ENCODE measurements at regions not wholly inside any gene's neighbourhood (a gene's known extent, or its start where the extent isn't known, plus 50 kb on each side); places are given as distances from the start of the nearest gene placed in this dataset. TPM values are rescaled to one million over a fixed set of nuclear protein-coding genes. Genes with fewer than 3 reads are reported as not detected.

- WGBS, result 90% methylated on average over 3 of the region's 3 CpGs
- Histone ChIP-seq H3K36me3 (ENCODE audit: insufficient read depth) (no peaks in the 10 kb centered on the region), H3K4me1 (ENCODE audit: insufficient read depth) (no peaks in the 10 kb centered on the region), H3K4me3 (ENCODE audit: low read depth, low read length) (no peak overlapping the region), H3K27ac (ENCODE audit: low read depth) (no peak overlapping the region)
- no peak for DNase-seq (ENCODE audit: extremely low spot score)
These were observed 51.9 kb upstream of the ZBTB7C start for GRCh38 chr18:48460929-48461583.

- Histone ChIP-seq H3K4me1 (ENCODE audit: insufficient read depth) (no peaks in the 10 kb centered on the region), H3K27ac (ENCODE audit: low read depth) (no peak overlapping the region), H3K4me3 (ENCODE audit: low read depth, low read length) (no peak overlapping the region), H3K36me3 (ENCODE audit: insufficient read depth) (no peaks in the 10 kb centered on the region)
- whole genome bisulfite sequencing, result 93% methylated on average over 1 of the region's 1 CpG
- no peak for DNase-seq (ENCODE audit: extremely low spot score)
These were observed 50.3 kb upstream of the ZBTB7C start for GRCh38 chr18:48459465-48459864.

- H3K4me1 ChIP-seq (ENCODE audit: insufficient read depth), result no peaks in the 10 kb centered on the region
- DNase-seq (ENCODE audit: extremely low spot score), result no peak
- H3K27ac ChIP-seq (ENCODE audit: low read depth), result no peak overlapping the region
- no peak overlapping the region for H3K4me3 ChIP-seq (ENCODE audit: low read depth, low read length)
- no peaks in the 10 kb centered on the region for H3K36me3 ChIP-seq (ENCODE audit: insufficient read depth)
These were observed 49.8 kb upstream of the ZBTB7C start for GRCh38 chr18:48459016-48459415.

Small RNA genes in the stretch of these regions (small RNA-seq; reads per million reads assigned to genes)
- gene AC024288.1 (not detected), gene RNA5SP456 (not detected)

Measured in urinary bladder (tissue), 4 donors.